SK-N-SH treated with all-trans-retinoic acid at 6 μM for 48 hours (cell line): ENCODE measurements at regions not wholly inside any gene's neighbourhood (a gene's known extent, or its start where the extent isn't known, plus 50 kb on each side); places are given as distances from the start of the nearest gene placed in this dataset.

Source experiments
- ARNTL ChIP-seq: fragments of 450-650 bp; formaldehyde crosslinking; IDR thresholded peaks from 2 replicates; pipeline ENCODE4 v1.5.0; 2020; ENCODE audit warnings: low read depth, mild to moderate bottlenecking, moderate library complexity, borderline replicate concordance
- BACH2 ChIP-seq: fragments of 250-450 bp; sonication (Bioruptor Pico); IDR thresholded peaks from 2 replicates; pipeline ENCODE4 v1.9.0; 2021; ENCODE audit warnings: mild to moderate bottlenecking, borderline replicate concordance
- ISL1 ChIP-seq: fragments of 250-450 bp; sonication (Bioruptor Pico); IDR thresholded peaks from 2 replicates; pipeline ENCODE4 v2.1.2; 2022; ENCODE audit warnings: mild to moderate bottlenecking, moderate library complexity
- PATZ1 ChIP-seq: fragments of 250-450 bp; sonication (Bioruptor Pico); IDR thresholded peaks from 2 replicates; pipeline ENCODE4 v1.8.0; 2020; ENCODE audit warnings: mild to moderate bottlenecking, moderate library complexity, borderline replicate concordance
- RARB ChIP-seq: fragments of 250-450 bp; sonication (Bioruptor Pico); IDR thresholded peaks from 2 replicates; pipeline ENCODE4 v1.8.0; 2021; ENCODE audit warnings: mild to moderate bottlenecking, moderate library complexity
- SNAI2 ChIP-seq: fragments of 250-450 bp; sonication (Bioruptor Pico); IDR thresholded peaks from 2 replicates; pipeline ENCODE4 v1.5.0; 2020; ENCODE audit warnings: mild to moderate bottlenecking, moderate library complexity
- ZC3H10 ChIP-seq: fragments of 250-450 bp; sonication (Bioruptor Pico); IDR thresholded peaks from 2 replicates; pipeline ENCODE4 v1.5.1; 2021; ENCODE audit warnings: mild to moderate bottlenecking, moderate library complexity
- ZFP30 ChIP-seq: fragments of 450-650 bp; formaldehyde crosslinking; IDR thresholded peaks from 2 replicates; pipeline ENCODE4 v1.5.0; 2022; ENCODE audit warnings: mild to moderate bottlenecking, moderate library complexity
- ZNF70 ChIP-seq: fragments of 450-650 bp; formaldehyde crosslinking; IDR thresholded peaks from 2 replicates; pipeline ENCODE4 v1.5.0; 2020; ENCODE audit warnings: mild to moderate bottlenecking, moderate library complexity

- TF ChIP-seq RARB (no peak), PATZ1 (CRISPR knock-in tag) (no peak), BACH2 (CRISPR knock-in tag) (no peak), SNAI2 (CRISPR knock-in tag) (no peak), ARNTL (CRISPR knock-in tag) (no peak), ZNF70 (CRISPR knock-in tag) (no peak), ZC3H10 (no peak), ZFP30 (CRISPR knock-in tag) (no peak), ISL1 (CRISPR knock-in tag) (no peak)
Measured at GRCh38 chr6:88499845-88500699, 333.9 kb upstream of the CNR1 start.
